ENCODE measurements at regions not wholly inside any gene's neighbourhood (a gene's known extent, or its start where the extent isn't known, plus 50 kb on each side); places are given as distances from the start of the nearest gene placed in this dataset.

GRCh38 chr5:78726571-78726970, 78.0 kb upstream of the LHFPL2 start:
- TF ChIP-seq CTCF (IDR thresholded peaks at IDR 0.05; ENCODE audit: low read depth, low read length, poor library complexity, severe bottlenecking): no peak
- TF ChIP-seq EZH2phosphoT487 (IDR thresholded peaks at IDR 0.05; ENCODE audit: borderline replicate concordance, low read length): no peak

All from DOHH2 (cell line).